Transverse colon (tissue), 4 donors: ENCODE measurements at regions not wholly inside any gene's neighbourhood (a gene's known extent, or its start where the extent isn't known, plus 50 kb on each side); places are given as distances from the start of the nearest gene placed in this dataset.

Experiments used
- POLR2AphosphoS5 ChIP-seq, 3 donors: sonication (generic); formaldehyde crosslinking; IDR thresholded peaks; one replicate each; pipeline ENCODE4 v1.6.1; 2016; ENCODE audit warnings: antibody characterized with exemption in 3 of 3
- TF ChIP-seq, protein P1 (sequence below), 5 experiments: fragments of 200-600 bp in 3 of 5; fragments of 450-650 bp in 2 of 5; sonication (generic) in 3 of 5; IDR thresholded peaks; 1 replicate in 2 of 5; 2 replicates in 3 of 5; pipeline ENCODE4 v1.5.1; 2016 to 2017; ENCODE audit warnings: antibody characterized with exemption in 5 of 5, inconsistent platforms in 3 of 5, mild to moderate bottlenecking in 2 of 5, moderate library complexity in 1 of 5

GRCh38 chr10:42513921-42514320, 124.4 kb downstream of the ZNF33B start:
- TF ChIP-seq POLR2AphosphoS5 (IDR thresholded peaks at IDR 0.05) = no peak
- TF ChIP-seq, protein P1, sequence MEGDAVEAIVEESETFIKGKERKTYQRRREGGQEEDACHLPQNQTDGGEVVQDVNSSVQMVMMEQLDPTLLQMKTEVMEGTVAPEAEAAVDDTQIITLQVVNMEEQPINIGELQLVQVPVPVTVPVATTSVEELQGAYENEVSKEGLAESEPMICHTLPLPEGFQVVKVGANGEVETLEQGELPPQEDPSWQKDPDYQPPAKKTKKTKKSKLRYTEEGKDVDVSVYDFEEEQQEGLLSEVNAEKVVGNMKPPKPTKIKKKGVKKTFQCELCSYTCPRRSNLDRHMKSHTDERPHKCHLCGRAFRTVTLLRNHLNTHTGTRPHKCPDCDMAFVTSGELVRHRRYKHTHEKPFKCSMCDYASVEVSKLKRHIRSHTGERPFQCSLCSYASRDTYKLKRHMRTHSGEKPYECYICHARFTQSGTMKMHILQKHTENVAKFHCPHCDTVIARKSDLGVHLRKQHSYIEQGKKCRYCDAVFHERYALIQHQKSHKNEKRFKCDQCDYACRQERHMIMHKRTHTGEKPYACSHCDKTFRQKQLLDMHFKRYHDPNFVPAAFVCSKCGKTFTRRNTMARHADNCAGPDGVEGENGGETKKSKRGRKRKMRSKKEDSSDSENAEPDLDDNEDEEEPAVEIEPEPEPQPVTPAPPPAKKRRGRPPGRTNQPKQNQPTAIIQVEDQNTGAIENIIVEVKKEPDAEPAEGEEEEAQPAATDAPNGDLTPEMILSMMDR (IDR thresholded peaks at IDR 0.05) = no peak
